IMR-90 (cell line): ENCODE measurements at regions not wholly inside any gene's neighbourhood (a gene's known extent, or its start where the extent isn't known, plus 50 kb on each side); places are given as distances from the start of the nearest gene placed in this dataset.

Experiments
- ATAC-seq: fragments of 200-7000 bp; cut with Tn5 transposase; 2 replicates; pipeline ENCODE4 v1.9.1; 2020; ENCODE audit warnings: low read depth, mild to moderate bottlenecking, moderate library complexity
- BruUV-seq: library from RNA; stranded (reverse); fragments of 400-500 nt; replicated peaks from 2 replicates; lab custom pipeline; 2021; lab: Mats Ljungman, UMichigan
- CTCF ChIA-PET: fragments of 300-600 bp; formaldehyde crosslinking; extraction: SDS; loops from one replicate; lab custom pipeline; 2021; ENCODE audit warnings: antibody characterized with exemption; lab: Yijun Ruan, JAX
- POLR2A ChIA-PET: fragments of 300-600 bp; sonication (Branson Sonifier 250); formaldehyde crosslinking; loops from one replicate; lab custom pipeline; 2022; ENCODE audit warnings: antibody characterized with exemption; ENCODE audit not compliant: unreplicated experiment; lab: Charles Lee
- DNase-seq: peaks from one replicate; pipeline ENCODE4 v3.0.0; 2013
- H2AFZ ChIP-seq: replicated peaks from 2 replicates; pipeline ENCODE3; 2013; ENCODE audit warnings: low read length, mild to moderate bottlenecking; ENCODE audit not compliant: poor library complexity
- H2AK5ac ChIP-seq: 2 replicates; pipeline ENCODE4 v1.6.1; 2013; ENCODE audit warnings: low read depth, low read length, inconsistent platforms
- H2AK9ac ChIP-seq: replicated peaks from 2 replicates; pipeline ENCODE3; 2013; ENCODE audit warnings: mild to moderate bottlenecking, low read depth, low read length, moderate library complexity; ENCODE audit not compliant: poor library complexity
- H2BK120ac ChIP-seq: 2 replicates; pipeline ENCODE4 v1.6.1; 2013; ENCODE audit warnings: low read depth, low read length, inconsistent platforms
- H2BK15ac ChIP-seq: 3 replicates; pipeline ENCODE4 v1.6.1; 2013; ENCODE audit warnings: low read depth, low read length, inconsistent platforms
- H2BK20ac ChIP-seq: 2 replicates; pipeline ENCODE4 v1.6.1; 2013; ENCODE audit warnings: low read depth, mild to moderate bottlenecking, inconsistent platforms, low read length, moderate library complexity
- H2BK5ac ChIP-seq: 2 replicates; pipeline ENCODE4 v1.6.1; 2013; ENCODE audit warnings: mild to moderate bottlenecking, low read depth, low read length, inconsistent platforms; ENCODE audit not compliant: poor library complexity, severe bottlenecking
- H3K14ac ChIP-seq: replicated peaks from 2 replicates; pipeline ENCODE4 v1.6.1; 2013; ENCODE audit warnings: low read depth, low read length, inconsistent platforms
- H3K18ac ChIP-seq: 2 replicates; pipeline ENCODE4 v1.6.1; 2013; ENCODE audit warnings: low read depth, low read length, control low read depth
- H3K23ac ChIP-seq: 2 replicates; pipeline ENCODE4 v1.6.1; 2013; ENCODE audit warnings: low read depth, low read length, inconsistent platforms
- H3K27ac ChIP-seq: 2 replicates; pipeline ENCODE4 v1.5.1; 2013; ENCODE audit warnings: mild to moderate bottlenecking, control low read depth, low read length; ENCODE audit not compliant: insufficient read depth
- H3K27me3 ChIP-seq: 2 replicates; pipeline ENCODE4 v1.6.1; 2013; ENCODE audit warnings: low read length; ENCODE audit not compliant: control insufficient read depth, insufficient read depth
- H3K36me3 ChIP-seq: 2 replicates; pipeline ENCODE4 v1.6.1; 2013; ENCODE audit warnings: low read length, mixed read lengths; ENCODE audit not compliant: control insufficient read depth, insufficient read depth
- H3K4ac ChIP-seq: 2 replicates; pipeline ENCODE4 v1.6.1; 2013; ENCODE audit warnings: low read depth, low read length, inconsistent platforms
- H3K4me1 ChIP-seq: 2 replicates; pipeline ENCODE4 v1.6.1; 2013; ENCODE audit warnings: low read length, mixed read lengths; ENCODE audit not compliant: control insufficient read depth, insufficient read depth
- H3K4me2 ChIP-seq: 2 replicates; pipeline ENCODE4 v1.6.1; 2013; ENCODE audit warnings: low read depth, mild to moderate bottlenecking, control low read depth, low read length, moderate library complexity
- H3K4me3 ChIP-seq: 2 replicates; pipeline ENCODE4 v1.5.1; 2013; ENCODE audit warnings: low read depth, mild to moderate bottlenecking, control low read depth, low read length, moderate library complexity; ENCODE audit not compliant: insufficient read depth
- H3K56ac ChIP-seq: 2 replicates; pipeline ENCODE4 v1.6.1; 2013; ENCODE audit warnings: low read length, inconsistent platforms; ENCODE audit not compliant: insufficient read depth; ENCODE audit errors: extremely low read depth
- H3K79me1 ChIP-seq, 2 experiments: 2 replicates each; pipeline ENCODE4 v1.6.1; 2013; ENCODE audit warnings: low read length in 2 of 2, inconsistent platforms in 1 of 2, low read depth in 1 of 2
- H3K9ac ChIP-seq: 2 replicates; pipeline ENCODE4 v1.6.1; 2013; ENCODE audit warnings: low read depth, low read length, control low read depth
- H3K9me1 ChIP-seq: 2 replicates; pipeline ENCODE4 v1.6.1; 2013; ENCODE audit warnings: low read length, inconsistent platforms; ENCODE audit not compliant: insufficient read depth
- H3K9me3 ChIP-seq: 2 replicates; pipeline ENCODE4 v1.6.1; 2013; ENCODE audit warnings: low read length; ENCODE audit not compliant: control insufficient read depth, insufficient read depth
- H4K20me1 ChIP-seq: 2 replicates; pipeline ENCODE4 v1.6.1; 2013; ENCODE audit warnings: low read length, inconsistent platforms; ENCODE audit not compliant: insufficient read depth
- H4K5ac ChIP-seq: 2 replicates; pipeline ENCODE4 v1.6.1; 2013; ENCODE audit warnings: mild to moderate bottlenecking, low read depth, low read length, control low read depth
- H4K8ac ChIP-seq, 2 experiments: 2 replicates each; pipeline ENCODE4 v1.6.1; 2013; ENCODE audit warnings: low read depth in 2 of 2, low read length in 2 of 2, control low read depth in 1 of 2, inconsistent platforms in 1 of 2
- H4K91ac ChIP-seq: 2 replicates; pipeline ENCODE4 v1.6.1; 2013; ENCODE audit warnings: low read depth, low read length, inconsistent platforms; ENCODE audit not compliant: insufficient read depth
- CEBPB ChIP-seq: IDR thresholded peaks from 2 replicates; pipeline ENCODE4 v1.6.1; 2012; ENCODE audit warnings: low read depth, low read length, improper control_type of control experiment
- MAFK ChIP-seq: IDR thresholded peaks from 2 replicates; pipeline ENCODE4 v1.6.1; 2012; ENCODE audit warnings: low read depth, low read length, improper control_type of control experiment
- MXI1 ChIP-seq: IDR thresholded peaks from 2 replicates; pipeline ENCODE4 v1.6.1; 2012; ENCODE audit warnings: low read depth, mild to moderate bottlenecking, low read length, moderate library complexity, borderline replicate concordance
- RCOR1 ChIP-seq: IDR thresholded peaks from 2 replicates; pipeline ENCODE4 v1.6.1; 2012; ENCODE audit warnings: mild to moderate bottlenecking, low read length, improper control_type of control experiment; ENCODE audit not compliant: insufficient replicate concordance
- RFX5 ChIP-seq: IDR thresholded peaks from 2 replicates; pipeline ENCODE4 v1.8.0; 2012; ENCODE audit warnings: low read depth, mild to moderate bottlenecking, low read length, moderate library complexity
- SMC3 ChIP-seq: fragments of 150-350 bp; IDR thresholded peaks from 2 replicates; pipeline ENCODE4 v1.6.1; 2016; ENCODE audit warnings: low read depth, mild to moderate bottlenecking, antibody characterized with exemption, low read length, moderate library complexity
- WGBS, 2 experiments: methylation state at CpG; one replicate each; pipeline versions ENCODE4 v1.1.5 to v1.1.7; 2013; ENCODE audit warnings: missing lambda C conversion rate in 2 of 2; ENCODE audit not compliant: insufficient read length in 1 of 2; ENCODE audit errors: extremely low coverage in 2 of 2; 5-methylcytosine and 5-hydroxymethylcytosine counted together
- dilution Hi-C: fragments of 300-500 bp; cut with HindIII; formaldehyde crosslinking; loops from one replicate; pipeline ENCODE4 v1.14.3; 2018; ENCODE audit warnings: low sequenced_read_pairs; ENCODE audit not compliant: unreplicated experiment
- in situ Hi-C: fragments of 300-500 bp; cut with MboI; formaldehyde crosslinking; loops from 3 replicates; pipeline ENCODE4 v1.14.3; 2019; ENCODE audit warnings: low sequenced_read_pairs, inconsistent platforms, mixed read lengths
- intact Hi-C: fragments of 100-400 bp; cut with micrococcal nuclease; formaldehyde crosslinking; loops from 2 replicates; pipeline ENCODE4 v1.10.0; 2022

GRCh38 chr4:108237693-108238092 is 69.0 kb upstream of the LEF1 start:
- POLR2A ChIA-PET: no interaction called here
- Histone ChIP-seq H3K27ac (no peak overlapping the region), H4K91ac (no peak overlapping the region), H2BK15ac (no peak overlapping the region), H3K79me1 (no peaks in the 10 kb centered on the region), H2BK20ac (no peak overlapping the region), H2AK5ac (no peak overlapping the region), H3K9me3 (no peaks in the 10 kb centered on the region), H4K20me1 (no peaks in the 10 kb centered on the region), H2BK5ac (no peak overlapping the region), H2AK9ac (no peak overlapping the region), H3K4me3 (no peak overlapping the region), H4K8ac (no peak overlapping the region), H3K27me3 (peaks cover 1% of the 10 kb centered on the region; the same call in 1 of the 2 replicates), H3K18ac (no peak overlapping the region), H2BK120ac (no peak overlapping the region), H3K4me2 (no peak overlapping the region), H3K36me3 (no peaks in the 10 kb centered on the region), H3K56ac (no peak overlapping the region), H3K14ac (no peak overlapping the region), H3K9ac (no peak overlapping the region), H3K4me1 (no peaks in the 10 kb centered on the region), H3K4ac (no peak overlapping the region), H3K23ac (no peak overlapping the region), H4K5ac (no peak overlapping the region), H2AFZ (no peak overlapping the region), H3K9me1 (no peaks in the 10 kb centered on the region)
- dilution Hi-C loops: no loop called here
- no peak for TF ChIP-seq CEBPB
- no peak for TF ChIP-seq MXI1
- no peak for TF ChIP-seq RFX5
- TF ChIP-seq RCOR1: no peak
- no peak for TF ChIP-seq SMC3
- no peak for TF ChIP-seq MAFK
- in situ Hi-C loops: no loop called here
- no TSS peak for BruUV-seq
- DNase-seq (no peak), ATAC-seq (no peak)
- no CpG with 5 or more reads among the region's 1 CpG for WGBS, 2 experiments
- CTCF ChIA-PET: no interaction called here
- intact Hi-C loops: no loop called here
